ENCODE measurements at regions not wholly inside any gene's neighbourhood (a gene's known extent, or its start where the extent isn't known, plus 50 kb on each side); places are given as distances from the start of the nearest gene placed in this dataset.

DNA sequence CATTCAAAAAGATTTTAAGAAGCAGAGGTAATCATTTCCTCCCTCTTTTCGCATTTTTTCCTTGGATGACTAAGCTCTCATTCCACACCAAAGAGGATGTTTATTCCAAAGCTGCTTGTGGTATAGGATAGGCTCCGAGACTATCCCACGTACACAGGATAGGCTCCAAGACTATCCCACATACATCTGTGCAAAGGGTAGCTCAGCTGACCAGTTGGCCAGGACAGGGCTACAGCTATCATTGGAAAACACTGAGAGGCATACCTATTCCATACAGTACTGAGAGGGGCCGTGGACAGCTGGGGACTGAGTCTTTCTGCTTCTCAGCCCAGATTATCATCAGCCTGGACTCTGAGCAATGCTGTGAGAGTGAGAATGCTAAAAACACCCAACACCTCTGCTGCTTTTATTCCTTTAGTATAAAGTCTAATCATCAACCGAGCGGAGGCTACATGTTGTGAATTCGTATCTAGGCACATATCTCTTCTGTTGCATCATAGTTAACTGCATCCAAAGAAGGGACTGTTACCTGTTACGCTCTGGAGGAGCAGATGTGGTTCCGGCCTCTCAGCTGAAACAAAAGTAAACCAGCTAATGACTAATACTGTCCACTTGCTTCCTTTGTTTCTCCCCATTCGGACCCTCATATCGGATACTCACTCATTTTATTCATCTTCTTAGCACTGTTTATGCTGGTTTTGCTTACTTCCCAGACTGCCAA is 141.0 kb downstream of the TNFSF18 start:
- H3K27ac Mint-ChIP-seq: no peak overlapping the region
- DNase-seq (no peak), ATAC-seq (ENCODE audit: low read depth) (no peak)
- TF ChIP-seq, protein P1, sequence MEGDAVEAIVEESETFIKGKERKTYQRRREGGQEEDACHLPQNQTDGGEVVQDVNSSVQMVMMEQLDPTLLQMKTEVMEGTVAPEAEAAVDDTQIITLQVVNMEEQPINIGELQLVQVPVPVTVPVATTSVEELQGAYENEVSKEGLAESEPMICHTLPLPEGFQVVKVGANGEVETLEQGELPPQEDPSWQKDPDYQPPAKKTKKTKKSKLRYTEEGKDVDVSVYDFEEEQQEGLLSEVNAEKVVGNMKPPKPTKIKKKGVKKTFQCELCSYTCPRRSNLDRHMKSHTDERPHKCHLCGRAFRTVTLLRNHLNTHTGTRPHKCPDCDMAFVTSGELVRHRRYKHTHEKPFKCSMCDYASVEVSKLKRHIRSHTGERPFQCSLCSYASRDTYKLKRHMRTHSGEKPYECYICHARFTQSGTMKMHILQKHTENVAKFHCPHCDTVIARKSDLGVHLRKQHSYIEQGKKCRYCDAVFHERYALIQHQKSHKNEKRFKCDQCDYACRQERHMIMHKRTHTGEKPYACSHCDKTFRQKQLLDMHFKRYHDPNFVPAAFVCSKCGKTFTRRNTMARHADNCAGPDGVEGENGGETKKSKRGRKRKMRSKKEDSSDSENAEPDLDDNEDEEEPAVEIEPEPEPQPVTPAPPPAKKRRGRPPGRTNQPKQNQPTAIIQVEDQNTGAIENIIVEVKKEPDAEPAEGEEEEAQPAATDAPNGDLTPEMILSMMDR (IDR thresholded peaks at IDR 0.05): no peak
- CTCF ChIA-PET: no interaction called here
- H3K27me3 Mint-ChIP-seq: no peaks in the 10 kb centered on the region
- H3K36me3 Mint-ChIP-seq (ENCODE audit: low read depth): peaks cover 5% of the 10 kb centered on the region
- H3K9me3 Mint-ChIP-seq: peaks cover 11% of the 10 kb centered on the region
- H3K4me1 Mint-ChIP-seq: peaks cover 24% of the 10 kb centered on the region
- POLR2A ChIA-PET: no interaction called here
- no peak overlapping the region for H3K4me3 Mint-ChIP-seq
- intact Hi-C loops (cut with micrococcal nuclease): no loop called here

DNA sequence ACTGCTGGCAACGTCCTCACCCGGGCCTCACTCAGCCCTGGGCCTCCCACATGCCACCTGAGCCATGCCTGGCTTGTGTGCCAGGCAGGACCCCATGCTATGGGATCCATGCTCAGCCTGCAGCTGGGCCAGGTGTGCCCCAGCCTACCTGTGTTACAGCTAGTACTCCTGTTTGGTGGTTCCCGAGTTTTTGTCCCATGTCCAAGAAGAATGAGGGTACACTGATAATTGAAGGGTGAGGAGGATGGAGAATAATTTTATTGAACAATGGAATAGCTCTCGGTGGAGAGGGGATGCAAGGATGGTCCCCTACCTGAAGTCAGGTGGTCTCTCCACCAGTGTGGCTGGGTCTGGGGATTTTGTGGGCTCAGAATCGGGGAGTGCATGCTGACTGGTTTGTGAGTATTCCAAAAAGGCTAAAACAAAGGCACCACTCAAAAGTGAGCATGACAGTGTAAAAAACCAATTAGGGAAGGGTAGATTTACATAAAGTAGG is 137.9 kb downstream of the TNFSF18 start:
- intact Hi-C loops (cut with micrococcal nuclease): no loop called here
- TF ChIP-seq, protein P1 (IDR thresholded peaks at IDR 0.05): no peak
- peaks cover 5% of the 10 kb centered on the region for H3K36me3 Mint-ChIP-seq (ENCODE audit: low read depth)
- DNase-seq (no peak), ATAC-seq (ENCODE audit: low read depth) (no peak)
- POLR2A ChIA-PET: no interaction called here
- peaks cover 11% of the 10 kb centered on the region for H3K9me3 Mint-ChIP-seq
- no peak overlapping the region for H3K4me3 Mint-ChIP-seq
- H3K4me1 Mint-ChIP-seq: peaks cover 12% of the 10 kb centered on the region
- CTCF ChIA-PET: no interaction called here
- no peaks in the 10 kb centered on the region for H3K27me3 Mint-ChIP-seq
- H3K27ac Mint-ChIP-seq: no peak overlapping the region

DNA sequence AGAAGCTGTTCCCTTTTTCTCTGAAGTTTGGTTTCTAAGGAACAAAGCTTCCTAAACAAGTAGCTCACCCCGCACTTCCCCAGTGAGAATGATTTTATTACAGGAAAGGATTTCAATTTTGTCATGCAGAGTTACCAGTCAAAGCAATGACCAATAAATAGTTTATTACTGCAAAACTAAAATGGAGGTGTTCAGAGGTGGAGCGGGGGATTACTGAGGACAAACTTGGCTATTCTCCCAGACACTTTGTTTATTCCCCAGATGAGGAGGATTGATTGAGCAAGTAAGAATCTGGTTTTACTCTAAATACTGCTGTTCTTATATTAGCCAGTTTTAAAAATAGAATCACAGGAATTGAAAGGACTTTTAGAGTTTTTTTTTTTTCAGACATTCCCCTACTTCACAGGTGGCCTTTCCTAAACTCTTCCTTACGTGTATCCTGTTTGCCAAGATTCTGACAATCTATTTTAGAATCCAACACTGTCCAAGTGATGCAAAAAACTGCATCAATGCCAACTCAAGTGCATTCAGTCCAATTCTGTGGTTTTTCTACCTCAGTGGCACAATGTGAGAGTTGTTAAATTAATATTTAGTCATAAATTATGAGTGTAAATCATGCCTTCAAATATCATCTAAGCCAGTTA is 136.1 kb downstream of the TNFSF18 start:
- H3K4me1 Mint-ChIP-seq: peaks cover 10% of the 10 kb centered on the region
- TF ChIP-seq, protein P1 (IDR thresholded peaks at IDR 0.05): no peak
- no peak overlapping the region for H3K27ac Mint-ChIP-seq

DNA sequence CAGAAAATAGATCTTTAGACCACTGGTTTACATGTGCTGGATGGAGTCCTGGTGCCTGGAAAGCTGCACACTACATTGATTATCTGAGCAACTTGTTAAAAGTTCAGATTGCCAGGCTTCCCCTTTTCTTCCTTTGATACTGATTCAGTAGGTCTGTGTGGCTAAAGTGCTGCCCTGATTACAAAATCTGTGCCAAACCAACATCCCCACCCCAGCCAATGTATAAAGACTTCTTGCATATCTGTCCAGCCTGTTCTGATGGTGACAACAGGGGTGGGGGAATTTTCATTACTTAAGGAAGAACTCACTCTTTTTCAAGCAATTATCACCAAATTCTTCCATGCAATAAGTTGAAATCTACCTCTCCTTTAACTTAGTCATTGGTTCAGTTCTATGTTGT is 135.5 kb downstream of the TNFSF18 start:
- ATAC-seq (ENCODE audit: low read depth) (no peak), DNase-seq (no peak)
- TF ChIP-seq, protein P1 (IDR thresholded peaks at IDR 0.05): no peak
- peaks cover 11% of the 10 kb centered on the region for H3K9me3 Mint-ChIP-seq
- peaks cover 10% of the 10 kb centered on the region for H3K4me1 Mint-ChIP-seq
- H3K27ac Mint-ChIP-seq: no peak overlapping the region
- H3K27me3 Mint-ChIP-seq: no peaks in the 10 kb centered on the region
- POLR2A ChIA-PET: no interaction called here
- no peak overlapping the region for H3K4me3 Mint-ChIP-seq
- H3K36me3 Mint-ChIP-seq (ENCODE audit: low read depth): peaks cover 5% of the 10 kb centered on the region
- CTCF ChIA-PET: no interaction called here
- intact Hi-C loops (cut with micrococcal nuclease): no loop called here

More for the DNA sequence above, 136.1 kb downstream of the TNFSF18 start:
- Mint-ChIP-seq H3K4me3 (no peak overlapping the region), H3K27me3 (no peaks in the 10 kb centered on the region), H3K36me3 (ENCODE audit: low read depth) (peaks cover 5% of the 10 kb centered on the region), H3K9me3 (peaks cover 11% of the 10 kb centered on the region)
- CTCF ChIA-PET: no interaction called here
- DNase-seq: no peak
- intact Hi-C loops (cut with micrococcal nuclease): no loop called here
- POLR2A ChIA-PET: no interaction called here
- no peak for ATAC-seq (ENCODE audit: low read depth)

DNA sequence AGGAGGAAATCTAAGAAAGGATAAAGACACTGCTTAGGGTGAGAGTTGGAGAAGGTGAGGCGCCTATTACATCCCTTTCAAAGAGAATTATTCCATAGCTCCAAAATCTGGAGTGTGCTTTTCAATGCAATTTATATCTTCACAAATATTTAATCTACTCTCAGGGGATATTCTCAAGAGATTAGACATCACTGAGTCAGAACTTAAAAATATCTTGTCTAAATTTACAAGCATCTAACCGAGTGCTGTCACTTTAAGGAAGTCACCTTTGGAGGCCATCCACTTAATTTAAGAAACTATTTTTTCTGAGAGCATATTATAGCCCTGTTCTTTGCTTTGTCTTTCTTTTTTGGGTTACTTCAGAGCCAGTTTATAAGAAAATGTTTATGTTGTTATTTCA is 134.6 kb downstream of the TNFSF18 start:
- TF ChIP-seq, protein P1 (IDR thresholded peaks at IDR 0.05): no peak
- DNase-seq (no peak), ATAC-seq (ENCODE audit: low read depth) (no peak)
- CTCF ChIA-PET: no interaction called here
- Mint-ChIP-seq H3K4me3 (no peak overlapping the region), H3K27ac (no peak overlapping the region), H3K27me3 (no peaks in the 10 kb centered on the region), H3K4me1 (peaks cover 10% of the 10 kb centered on the region), H3K36me3 (ENCODE audit: low read depth) (peaks cover 5% of the 10 kb centered on the region), H3K9me3 (peaks cover 11% of the 10 kb centered on the region)
- POLR2A ChIA-PET: no interaction called here
- intact Hi-C loops (cut with micrococcal nuclease): no loop called here

Measured in activated B cell treated with CpG ODN at 0.5 μM for 24 hours (primary cell).